Stimulated activated CD8-positive, alpha-beta memory T cell treated with anti-CD3 and anti-CD28 coated beads, Interleukin-2, amount 100 ng/mL, for 1 hour (primary cell): ENCODE measurements at regions not wholly inside any gene's neighbourhood (a gene's known extent, or its start where the extent isn't known, plus 50 kb on each side); places are given as distances from the start of the nearest gene placed in this dataset.

Experiments used
- DNase-seq, 2 donors: peaks; one replicate each; pipeline ENCODE4 v3.0.0-alpha.2; 2020; ENCODE audit warnings: low read depth in 2 of 2

GRCh38 chr5:158553195-158553961 lies 546.3 kb downstream of the EBF1 start:
- no peak for DNase-seq

GRCh38 chr5:158552241-158552640 lies 547.5 kb downstream of the EBF1 start:
- no peak for DNase-seq

- no peak for DNase-seq
These were observed 550.4 kb downstream of the EBF1 start for GRCh38 chr5:158549311-158549710.

- no peak for DNase-seq
These were observed 553.0 kb downstream of the EBF1 start for GRCh38 chr5:158546748-158547147.

- no peak for DNase-seq
These were observed 553.7 kb downstream of the EBF1 start for GRCh38 chr5:158545949-158546530.

- DNase-seq, result no peak
These were observed 555.1 kb downstream of the EBF1 start for GRCh38 chr5:158544388-158545339.

GRCh38 chr5:158543539-158544387 lies 556.0 kb downstream of the EBF1 start:
- DNase-seq, result no peak

GRCh38 chr5:158541536-158542297 lies 558.0 kb downstream of the EBF1 start:
- no peak for DNase-seq

- DNase-seq, result no peak
These were observed 561.1 kb downstream of the EBF1 start for GRCh38 chr5:158538506-158539074.

GRCh38 chr5:158537366-158537765 lies 562.4 kb downstream of the EBF1 start:
- no peak for DNase-seq

- DNase-seq, result no peak
These were observed 565.5 kb downstream of the EBF1 start for GRCh38 chr5:158534203-158534602.

GRCh38 chr5:158532739-158533138 lies 567.0 kb downstream of the EBF1 start:
- no peak for DNase-seq

GRCh38 chr5:158531860-158532259 lies 567.9 kb downstream of the EBF1 start:
- DNase-seq, result no peak

GRCh38 chr5:158530115-158530514 lies 569.6 kb downstream of the EBF1 start:
- no peak for DNase-seq

- DNase-seq, result no peak
These were observed 570.3 kb downstream of the EBF1 start for GRCh38 chr5:158529454-158529853.

- DNase-seq, result no peak
These were observed 574.1 kb downstream of the EBF1 start for GRCh38 chr5:158525663-158526062.

GRCh38 chr5:158524070-158524469 lies 575.6 kb downstream of the EBF1 start:
- no peak for DNase-seq

GRCh38 chr5:158522776-158523175 lies 576.9 kb downstream of the EBF1 start:
- DNase-seq, result no peak

- DNase-seq, result no peak
These were observed 577.7 kb downstream of the EBF1 start for GRCh38 chr5:158521995-158522394.

- no peak for DNase-seq
These were observed 580.2 kb downstream of the EBF1 start for GRCh38 chr5:158519433-158520021.
